ENCODE measurements at regions not wholly inside any gene's neighbourhood (a gene's known extent, or its start where the extent isn't known, plus 50 kb on each side); places are given as distances from the start of the nearest gene placed in this dataset.

- TF ChIP-seq CTCF (IDR thresholded peaks at IDR 0.05; ENCODE audit: insufficient read depth, low read length, poor library complexity, severe bottlenecking) (no peak), EZH2phosphoT487 (conservative IDR thresholded peaks at IDR 0.05; ENCODE audit: low read length) (no peak)
Measured at GRCh38 chr9:135328485-135329417, 150.8 kb upstream of the PPP1R26 start.
